ENCODE measurements at regions not wholly inside any gene's neighbourhood (a gene's known extent, or its start where the extent isn't known, plus 50 kb on each side); places are given as distances from the start of the nearest gene placed in this dataset.
A peak's percentile ranks its signal among the peaks of the same experiment; 100 is the strongest.

DNA sequence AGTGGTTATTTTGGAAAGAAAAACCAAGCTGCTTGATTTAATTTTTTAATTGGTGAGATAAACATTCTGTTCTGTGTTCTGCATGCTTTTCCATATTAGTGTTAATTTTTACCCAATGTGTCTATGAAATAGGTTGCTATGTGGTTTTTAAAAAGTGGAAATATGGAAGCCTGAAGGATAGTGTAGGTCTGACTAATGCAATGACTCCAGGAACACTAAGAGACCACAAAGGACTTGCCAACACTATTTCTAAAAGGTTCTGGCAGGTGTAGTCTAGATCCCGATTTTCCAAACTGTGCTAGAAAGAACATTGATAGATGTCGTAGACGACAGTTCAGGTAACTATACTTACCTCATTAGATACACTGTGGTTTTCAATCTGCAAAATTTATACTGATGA is 877.4 kb upstream of the GOT2 start:
- H3K4me3 ChIP-seq (ENCODE audit: control insufficient read depth, low read depth, low read length): no peak overlapping the region
- TF ChIP-seq CTCF (conservative IDR thresholded peaks at IDR 0.05; ENCODE audit: control insufficient read depth, insufficient read depth, low read depth, low read length): no peak
- peak; percentile 20 for DNase-seq (ENCODE audit: low read depth)

- no peak overlapping the region for H3K4me3 ChIP-seq (ENCODE audit: control insufficient read depth, low read depth, low read length)
- TF ChIP-seq CTCF (conservative IDR thresholded peaks at IDR 0.05; ENCODE audit: control insufficient read depth, insufficient read depth, low read depth, low read length): no peak
- no peak for DNase-seq (ENCODE audit: low read depth)
These were observed 871.6 kb upstream of the GOT2 start for GRCh38 chr16:59605706-59606105.

DNA sequence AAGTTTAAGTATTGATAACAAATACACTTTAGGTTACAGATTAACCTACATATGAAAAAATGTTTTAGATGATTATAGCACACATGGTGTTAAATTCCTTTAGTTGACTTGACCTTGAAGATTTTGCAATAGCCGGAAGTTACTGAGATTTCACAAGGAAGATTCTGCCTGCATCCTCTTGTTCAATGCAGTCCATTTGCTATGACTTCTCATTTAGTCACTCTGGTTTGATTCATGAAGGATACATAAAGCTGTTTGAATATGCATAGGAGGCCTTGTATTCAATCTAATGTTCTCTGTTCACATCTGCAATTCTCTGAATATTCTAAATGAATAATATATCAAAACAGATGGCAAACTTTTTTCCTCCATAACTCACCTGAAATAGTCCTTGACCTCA is 870.2 kb upstream of the GOT2 start:
- H3K4me3 ChIP-seq (ENCODE audit: control insufficient read depth, low read depth, low read length): no peak overlapping the region
- TF ChIP-seq CTCF (conservative IDR thresholded peaks at IDR 0.05; ENCODE audit: control insufficient read depth, insufficient read depth, low read depth, low read length): no peak
- DNase-seq (ENCODE audit: low read depth): peak; percentile 64

- no peak for TF ChIP-seq CTCF (conservative IDR thresholded peaks at IDR 0.05; ENCODE audit: control insufficient read depth, insufficient read depth, low read depth, low read length)
- no peak overlapping the region for H3K4me3 ChIP-seq (ENCODE audit: control insufficient read depth, low read depth, low read length)
- no peak for DNase-seq (ENCODE audit: low read depth)
These were observed 867.3 kb upstream of the GOT2 start for GRCh38 chr16:59601452-59601851.

- peak; percentile 61 for DNase-seq (ENCODE audit: low read depth)
- H3K4me3 ChIP-seq (ENCODE audit: control insufficient read depth, low read depth, low read length): no peak overlapping the region
- no peak for TF ChIP-seq CTCF (conservative IDR thresholded peaks at IDR 0.05; ENCODE audit: control insufficient read depth, insufficient read depth, low read depth, low read length)
These were observed 863.2 kb upstream of the GOT2 start for GRCh38 chr16:59597269-59597668.

- no peak for DNase-seq (ENCODE audit: low read depth)
- H3K4me3 ChIP-seq (ENCODE audit: control insufficient read depth, low read depth, low read length): no peak overlapping the region
- TF ChIP-seq CTCF (conservative IDR thresholded peaks at IDR 0.05; ENCODE audit: control insufficient read depth, insufficient read depth, low read depth, low read length): no peak
These were observed 862.6 kb upstream of the GOT2 start for GRCh38 chr16:59596693-59597092.

- TF ChIP-seq CTCF (conservative IDR thresholded peaks at IDR 0.05; ENCODE audit: control insufficient read depth, insufficient read depth, low read depth, low read length): no peak
- peak; percentile 94 for DNase-seq (ENCODE audit: low read depth)
- H3K4me3 ChIP-seq (ENCODE audit: control insufficient read depth, low read depth, low read length): no peak overlapping the region
These were observed 859.1 kb upstream of the GOT2 start for GRCh38 chr16:59593194-59593661.
